ENCODE measurements at regions not wholly inside any gene's neighbourhood (a gene's known extent, or its start where the extent isn't known, plus 50 kb on each side); places are given as distances from the start of the nearest gene placed in this dataset.

GRCh38 chr1:87673309-87673708 lies 344.6 kb downstream of the LMO4 start:
- no peak for TF ChIP-seq CTCF (conservative IDR thresholded peaks at IDR 0.05 in 1 of 2, IDR thresholded peaks at IDR 0.05 in 1 of 2; ENCODE audit: extremely low read depth in 1 of 2, insufficient read depth in 1 of 2, low read depth in 1 of 2, low read length in 2 of 2)
- TF ChIP-seq EZH2 (IDR thresholded peaks at IDR 0.05; ENCODE audit: borderline replicate concordance, low read length) = no peak
